Glomerular visceral epithelial cell (primary cell): ENCODE measurements at regions not wholly inside any gene's neighbourhood (a gene's known extent, or its start where the extent isn't known, plus 50 kb on each side); places are given as distances from the start of the nearest gene placed in this dataset.
A peak's percentile ranks its signal among the peaks of the same experiment; 100 is the strongest.
"Not testable (repeated sequence)": the region's sequence is repeated elsewhere in the genome, so short reads cannot be mapped to it uniquely, and the experiment has no call there.

ENCODE experiments used
- DNase-seq: peaks from one replicate; pipeline ENCODE4 v3.0.0-alpha.2; 2016; ENCODE audit errors: extremely low spot score

DNA sequence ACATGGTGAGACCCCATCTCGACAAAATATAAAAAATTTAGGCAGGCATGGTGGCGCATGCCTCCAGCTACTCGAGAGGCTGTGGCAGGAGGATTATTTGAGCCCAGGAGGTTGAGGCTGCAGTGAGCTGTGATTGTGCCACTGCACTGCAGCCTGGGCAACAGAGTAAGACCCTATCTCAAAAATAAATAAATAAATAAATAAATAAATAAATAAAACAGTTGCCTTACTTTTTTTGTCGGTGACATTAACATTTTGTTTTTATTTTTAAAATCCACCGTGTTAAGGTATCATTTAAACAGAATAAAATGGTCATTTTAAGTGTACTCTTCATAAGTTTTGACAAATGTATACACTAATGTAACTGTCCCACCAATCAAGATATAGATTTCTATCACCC is 57.0 kb downstream of the RASL11A start:
- no peak for DNase-seq

DNA sequence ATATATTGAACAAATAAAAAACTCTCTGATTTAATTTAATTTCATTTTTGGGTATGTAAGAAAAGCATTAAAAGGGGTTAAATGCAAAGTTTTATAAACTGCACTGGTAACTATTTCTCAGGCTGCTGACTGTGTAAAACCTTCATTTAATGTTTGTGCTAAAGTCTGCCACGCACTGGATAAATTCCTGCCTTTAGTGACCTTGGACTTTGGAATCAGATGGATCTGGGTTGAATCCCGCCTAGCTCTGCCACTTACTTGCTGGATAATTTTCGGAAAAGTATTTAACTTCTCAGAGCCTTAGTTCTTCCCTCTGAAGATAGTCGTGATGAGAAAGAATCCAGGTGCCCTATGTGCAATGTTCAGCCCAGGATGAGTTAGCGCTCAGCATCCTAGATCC is 58.6 kb downstream of the RASL11A start:
- DNase-seq, result no peak

GRCh38 chr13:27334774-27335435 is 64.3 kb downstream of the RASL11A start:
- no peak for DNase-seq

GRCh38 chr13:27336014-27336673 is 65.5 kb downstream of the RASL11A start:
- no peak for DNase-seq

DNA sequence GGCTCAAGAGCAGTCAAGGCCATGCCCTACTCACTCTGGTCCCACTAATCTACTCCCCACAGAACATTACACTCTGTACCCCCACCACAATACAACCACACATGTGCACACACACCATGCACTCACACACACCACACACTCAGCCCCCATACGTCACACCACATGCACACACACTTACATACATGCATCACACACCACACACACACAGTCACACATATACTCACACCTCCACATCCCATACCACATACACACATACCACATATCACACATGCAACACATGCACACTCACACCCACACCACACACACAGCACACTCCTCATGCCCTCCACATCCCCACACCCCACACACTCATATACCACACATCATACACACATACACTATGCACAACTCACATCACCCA is 67.6 kb downstream of the RASL11A start:
- no peak for DNase-seq

GRCh38 chr13:27338816-27339215 is 68.2 kb downstream of the RASL11A start:
- no peak for DNase-seq

DNA sequence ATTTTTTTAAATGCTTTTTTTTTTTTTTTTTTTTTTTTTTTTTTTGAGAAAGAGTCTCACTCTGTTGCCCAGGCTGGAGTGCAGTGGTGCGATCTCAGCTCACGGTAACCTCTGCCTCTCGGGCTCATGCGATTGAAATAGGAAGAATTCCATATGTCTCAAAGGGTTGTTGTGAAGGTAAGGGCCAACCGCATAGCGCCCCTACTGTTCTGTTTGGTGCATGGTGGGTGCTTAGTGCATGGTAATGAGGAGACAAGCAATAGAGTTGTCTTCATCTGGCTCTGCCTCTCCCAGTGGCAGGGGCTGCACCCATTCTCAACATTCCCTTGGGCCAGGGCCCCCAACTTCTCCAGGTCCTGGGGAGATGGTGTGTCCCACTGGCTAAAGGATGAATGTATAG is 68.7 kb downstream of the RASL11A start:
- no peak for DNase-seq

GRCh38 chr13:27341616-27342015 is 71.0 kb downstream of the RASL11A start:
- DNase-seq, result no peak

DNA sequence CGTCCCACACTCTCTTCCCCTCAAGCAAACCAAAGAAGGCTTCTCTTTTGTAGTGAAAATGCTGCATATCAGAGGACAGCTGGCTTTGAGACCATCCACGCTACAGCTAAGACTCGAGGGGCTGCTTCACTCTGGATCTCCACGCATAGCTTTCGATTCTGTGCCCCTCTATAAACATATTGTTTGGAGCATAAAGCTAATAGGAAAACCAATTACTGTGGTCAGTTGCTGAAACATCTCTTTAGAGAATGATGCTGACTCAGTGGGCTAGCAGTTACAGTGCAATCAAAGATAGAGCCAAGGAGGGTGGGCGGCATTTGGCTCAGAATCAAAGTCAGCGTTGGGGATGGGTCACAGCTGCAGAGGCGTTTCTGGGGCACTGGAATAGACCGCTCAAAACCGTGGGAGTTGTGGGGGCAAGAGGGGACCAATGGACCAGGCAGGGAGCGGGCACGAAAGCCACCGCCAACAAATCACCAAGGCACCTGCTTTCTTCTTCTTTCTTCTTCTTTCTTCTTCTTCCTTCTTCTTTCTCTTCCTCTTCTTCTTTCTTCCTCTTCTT is 76.7 kb downstream of the RASL11A start:
- DNase-seq, result no peak

GRCh38 chr13:27348461-27348860 is 76.0 kb upstream of the GTF3A start:
- DNase-seq, result no peak

GRCh38 chr13:27349458-27349857 is 75.0 kb upstream of the GTF3A start:
- DNase-seq, result no peak

DNA sequence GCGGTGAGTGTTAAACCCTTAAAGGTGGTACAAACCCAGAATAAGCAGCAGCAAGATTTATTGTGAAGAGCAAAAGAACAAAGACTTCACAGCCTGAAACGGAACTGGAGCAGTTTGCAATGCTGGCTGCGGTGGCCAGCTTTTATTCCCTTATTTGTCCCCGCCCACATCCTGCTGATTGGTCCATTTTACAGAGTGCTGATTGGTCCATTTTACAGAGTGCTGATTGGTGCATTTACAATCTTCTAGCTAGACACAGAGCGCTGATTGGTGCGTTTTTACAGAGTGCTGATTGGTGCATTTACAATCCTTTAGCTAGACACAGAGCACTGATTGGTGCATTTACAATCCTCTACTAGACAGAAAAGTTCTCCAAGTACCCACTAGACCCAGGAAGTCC is 73.6 kb upstream of the GTF3A start:
- DNase-seq, result not testable (repeated sequence)

DNA sequence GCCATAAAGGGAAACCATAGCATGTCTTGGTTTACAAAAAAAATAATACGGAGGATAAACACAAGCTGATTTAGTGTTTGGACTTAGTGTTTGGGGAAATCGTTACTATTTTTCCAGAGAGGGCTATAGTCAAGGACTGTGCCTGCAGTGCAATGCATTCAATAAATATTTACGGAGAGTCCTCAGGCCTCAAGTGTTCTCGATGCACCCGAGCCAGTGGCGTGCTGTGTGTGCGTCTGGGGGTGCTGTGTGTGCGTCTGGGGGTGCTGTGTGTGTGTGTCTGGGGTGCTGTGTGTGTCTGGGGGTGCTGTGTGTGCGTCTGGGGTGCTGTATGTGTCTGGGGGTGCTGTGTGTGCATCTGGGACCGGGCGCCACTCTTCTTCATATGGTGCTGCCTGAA is 71.7 kb upstream of the GTF3A start:
- no peak for DNase-seq

- peak; percentile 40 for DNase-seq
Observed at GRCh38 chr13:27353166-27353583, 71.2 kb upstream of the GTF3A start.

DNA sequence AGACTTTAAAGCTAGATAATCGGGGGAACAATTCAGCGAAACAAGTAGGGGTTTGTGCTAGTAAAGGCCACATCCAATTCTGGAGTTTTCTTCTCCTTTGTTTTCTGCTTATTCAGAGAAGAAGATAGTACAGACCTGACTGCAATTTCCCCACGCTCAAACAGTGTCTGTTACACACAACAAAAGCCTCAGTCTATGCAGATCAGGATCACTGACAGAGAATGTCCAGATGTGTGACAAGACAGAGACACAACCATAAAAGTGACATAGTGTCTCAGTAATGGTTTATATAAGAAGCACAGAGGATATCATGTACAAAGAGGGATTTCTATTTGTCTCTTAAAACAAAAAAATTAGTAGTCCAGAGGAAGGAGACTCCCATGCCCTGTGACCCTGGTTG is 70.7 kb upstream of the GTF3A start:
- DNase-seq, result no peak

DNA sequence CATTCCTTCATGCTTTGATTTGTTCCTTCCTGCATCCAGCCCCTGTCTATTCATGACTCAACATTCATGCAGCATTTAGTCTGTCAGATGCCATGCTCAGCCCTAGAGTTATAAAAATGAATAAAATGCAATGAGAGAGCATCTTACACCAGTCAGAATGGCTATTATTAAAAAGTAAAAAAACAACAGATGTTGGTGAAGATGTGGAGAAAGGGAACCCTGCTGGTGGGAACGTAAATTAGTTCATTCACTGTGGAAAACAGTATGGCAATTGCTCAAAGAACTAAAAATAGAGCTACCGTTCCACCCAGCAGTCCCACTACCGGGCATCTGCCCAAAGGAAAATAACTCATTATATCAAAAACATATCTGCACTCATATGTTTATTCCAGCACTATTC is 70.0 kb upstream of the GTF3A start:
- DNase-seq, result no peak

- no peak for DNase-seq
Observed at GRCh38 chr13:27355894-27356293, 68.5 kb upstream of the GTF3A start.

- no peak for DNase-seq
Observed at GRCh38 chr13:27358420-27358819, 66.0 kb upstream of the GTF3A start.

DNA sequence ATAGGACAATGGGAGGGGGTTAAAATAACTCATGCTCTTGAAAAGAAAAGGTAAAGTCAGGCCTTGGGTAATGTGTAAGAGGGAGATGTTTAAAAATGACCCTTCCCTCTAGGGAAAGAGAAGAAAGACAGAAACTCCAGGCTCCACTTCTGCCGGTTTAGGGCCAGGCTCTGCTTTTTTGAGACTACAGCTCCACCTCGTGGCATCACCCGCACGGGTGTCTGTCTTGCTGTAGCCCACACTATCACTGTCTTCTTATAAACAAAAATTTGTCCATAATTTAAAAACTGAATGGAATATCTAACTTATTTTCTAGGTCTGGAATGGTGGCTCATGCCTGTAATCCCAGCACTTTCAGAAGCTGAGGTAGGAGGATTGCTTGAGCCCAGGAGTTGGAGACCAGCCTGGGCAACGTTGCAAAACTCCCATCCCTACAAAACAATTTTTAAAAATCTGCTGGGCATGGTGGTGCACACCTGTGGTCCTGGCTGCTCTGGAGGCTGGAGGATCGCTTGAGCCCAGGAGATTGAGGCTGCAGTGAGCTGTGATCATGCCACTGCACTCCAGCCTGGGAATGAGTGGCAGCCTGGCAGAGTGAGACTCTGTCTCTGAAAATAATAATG is 65.1 kb upstream of the GTF3A start:
- DNase-seq, result peak; percentile 56

DNA sequence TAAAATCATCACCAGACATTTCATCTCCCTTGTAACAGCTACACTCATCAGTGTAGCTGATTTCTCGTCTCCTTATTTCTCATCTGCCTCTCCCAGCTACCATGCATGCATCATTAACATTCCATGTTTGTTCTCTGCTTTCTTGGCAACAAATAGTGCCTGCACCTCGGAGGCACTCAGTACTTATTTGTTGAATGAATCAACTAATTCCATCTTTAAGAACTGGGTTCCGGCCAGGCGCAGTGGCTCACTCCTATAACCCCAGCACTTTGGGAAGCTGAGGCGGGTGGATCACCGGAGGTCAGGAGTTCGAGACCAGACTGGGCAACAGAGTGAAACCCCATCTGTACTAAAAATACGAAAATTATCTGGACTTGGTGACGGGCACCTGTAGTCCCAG is 63.9 kb upstream of the GTF3A start:
- no peak for DNase-seq

DNA sequence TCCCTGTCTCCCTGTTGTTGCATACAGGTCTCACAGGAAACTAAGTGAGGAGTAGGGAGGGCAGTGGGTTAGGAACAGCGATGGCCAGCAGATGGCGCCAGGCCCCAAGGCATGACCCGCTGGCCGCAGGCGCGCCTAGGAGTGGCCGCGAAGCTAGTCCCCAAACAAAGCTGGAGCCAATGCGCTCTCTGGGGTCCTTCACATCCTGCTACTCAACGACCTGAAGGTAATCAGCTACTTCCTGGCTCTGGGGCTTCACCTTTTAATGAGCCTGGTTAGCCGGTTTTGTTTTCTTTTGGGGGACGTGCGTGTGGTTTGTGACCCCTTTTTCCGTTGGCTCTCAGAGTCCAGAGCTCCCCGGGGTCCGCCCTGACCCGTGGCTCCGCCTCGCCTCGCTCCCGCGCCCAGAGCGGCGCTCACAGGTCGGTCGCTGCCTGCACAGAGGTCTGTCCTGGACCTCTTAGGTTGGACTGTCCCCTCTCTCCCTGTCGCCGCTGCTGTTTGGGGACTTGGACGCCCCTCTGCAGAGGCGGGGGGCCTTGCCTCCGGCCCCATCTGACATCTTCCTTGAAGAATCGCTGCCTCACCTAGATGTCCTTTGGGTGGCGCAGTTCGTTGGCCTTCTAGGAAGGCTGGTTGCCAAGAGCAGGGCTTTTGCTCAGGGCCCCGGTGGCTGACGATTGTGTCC is 62.2 kb upstream of the GTF3A start:
- peak; percentile 82 for DNase-seq

DNA sequence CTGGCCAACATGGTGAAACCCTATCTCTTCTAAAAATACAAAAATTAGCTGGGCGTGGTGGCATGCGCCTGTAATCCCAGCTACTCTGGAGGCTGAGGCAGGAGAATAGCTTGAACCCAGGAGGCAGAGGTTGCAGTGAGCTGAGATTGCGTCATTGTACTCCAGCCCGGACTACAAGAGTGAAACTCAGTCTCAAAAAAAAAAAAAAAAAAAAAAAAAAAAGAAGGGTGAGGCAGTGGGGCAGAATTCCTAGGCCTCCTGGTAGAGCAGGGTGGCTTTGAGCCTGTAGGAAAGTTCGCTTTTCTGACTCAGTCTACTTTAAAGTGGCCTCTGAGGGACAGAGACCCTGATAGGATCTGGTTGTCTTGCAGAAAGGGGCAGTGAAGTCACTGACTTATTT is 60.8 kb upstream of the GTF3A start:
- not testable (repeated sequence) for DNase-seq
